OCI-LY3 (cell line): ENCODE measurements at regions not wholly inside any gene's neighbourhood (a gene's known extent, or its start where the extent isn't known, plus 50 kb on each side); places are given as distances from the start of the nearest gene placed in this dataset.

Experiments used
- H2AFZ ChIP-seq: fragments of 200-600, 300-600 bp; shearing (Covaris generic); 2 replicates; pipeline ENCODE4 v1.6.0; 2014; ENCODE audit warnings: antibody characterized with exemption, low read depth, low read length
- H3K27ac ChIP-seq: fragments of 200-600, 300-600 bp; sonication (generic); 2 replicates; pipeline ENCODE4 v1.5.1; 2014; ENCODE audit warnings: mild to moderate bottlenecking, low read length, moderate library complexity, mixed read lengths
- H3K27me3 ChIP-seq: fragments of 200-600, 300-600 bp; sonication (generic); 2 replicates; pipeline ENCODE4 v1.6.1; 2014; ENCODE audit warnings: low read depth, low read length, mixed read lengths
- H3K36me3 ChIP-seq: fragments of 200-600, 300-600 bp; sonication (generic); replicated peaks from 2 replicates; pipeline ENCODE3; 2014; ENCODE audit warnings: low read depth, low read length, mixed read lengths
- H3K4me1 ChIP-seq: fragments of 300-600, 200-600 bp; sonication (generic); 2 replicates; pipeline ENCODE4 v1.6.1; 2014; ENCODE audit warnings: low read length, mixed read lengths
- H3K4me2 ChIP-seq: fragments of 200-600, 300-600 bp; sonication (generic); 2 replicates; pipeline ENCODE4 v1.6.1; 2014; ENCODE audit warnings: low read length, mixed read lengths
- H3K4me3 ChIP-seq: fragments of 300-600, 200-600 bp; sonication (generic); 2 replicates; pipeline ENCODE4 v1.5.1; 2014; ENCODE audit warnings: antibody characterized with exemption, mild to moderate bottlenecking, low read length, moderate library complexity
- H3K79me2 ChIP-seq: fragments of 300-600, 200-600 bp; shearing (Covaris generic); 2 replicates; pipeline ENCODE4 v1.6.1; 2014; ENCODE audit warnings: mild to moderate bottlenecking, low read length, mixed read lengths
- H3K9ac ChIP-seq: fragments of 300-600, 200-600 bp; shearing (Covaris generic); 2 replicates; pipeline ENCODE4 v1.6.0; 2014; ENCODE audit warnings: mild to moderate bottlenecking, low read length, moderate library complexity
- H3K9me3 ChIP-seq: fragments of 200-600, 300-600 bp; shearing (Covaris generic); 2 replicates; pipeline ENCODE4 v1.6.1; 2014; ENCODE audit warnings: low read length, mixed read lengths; ENCODE audit not compliant: insufficient read depth
- H4K20me1 ChIP-seq: fragments of 200-600, 300-600 bp; sonication (generic); 2 replicates; pipeline ENCODE4 v1.6.1; 2016; ENCODE audit warnings: low read length, mixed read lengths; ENCODE audit not compliant: insufficient read depth
- EZH2phosphoT487 ChIP-seq: fragments of 200-600 bp; shearing (Covaris generic); IDR thresholded peaks from 2 replicates; pipeline ENCODE4 v1.6.1; 2018; ENCODE audit warnings: antibody characterized with exemption, mixed run types, low read depth
- TF ChIP-seq, protein P1 (sequence below): fragments of 200-600, 300-600 bp; sonication (generic); IDR thresholded peaks from 2 replicates; pipeline ENCODE4 v1.5.1; 2014; ENCODE audit warnings: antibody characterized with exemption, low read length, low read depth

DNA sequence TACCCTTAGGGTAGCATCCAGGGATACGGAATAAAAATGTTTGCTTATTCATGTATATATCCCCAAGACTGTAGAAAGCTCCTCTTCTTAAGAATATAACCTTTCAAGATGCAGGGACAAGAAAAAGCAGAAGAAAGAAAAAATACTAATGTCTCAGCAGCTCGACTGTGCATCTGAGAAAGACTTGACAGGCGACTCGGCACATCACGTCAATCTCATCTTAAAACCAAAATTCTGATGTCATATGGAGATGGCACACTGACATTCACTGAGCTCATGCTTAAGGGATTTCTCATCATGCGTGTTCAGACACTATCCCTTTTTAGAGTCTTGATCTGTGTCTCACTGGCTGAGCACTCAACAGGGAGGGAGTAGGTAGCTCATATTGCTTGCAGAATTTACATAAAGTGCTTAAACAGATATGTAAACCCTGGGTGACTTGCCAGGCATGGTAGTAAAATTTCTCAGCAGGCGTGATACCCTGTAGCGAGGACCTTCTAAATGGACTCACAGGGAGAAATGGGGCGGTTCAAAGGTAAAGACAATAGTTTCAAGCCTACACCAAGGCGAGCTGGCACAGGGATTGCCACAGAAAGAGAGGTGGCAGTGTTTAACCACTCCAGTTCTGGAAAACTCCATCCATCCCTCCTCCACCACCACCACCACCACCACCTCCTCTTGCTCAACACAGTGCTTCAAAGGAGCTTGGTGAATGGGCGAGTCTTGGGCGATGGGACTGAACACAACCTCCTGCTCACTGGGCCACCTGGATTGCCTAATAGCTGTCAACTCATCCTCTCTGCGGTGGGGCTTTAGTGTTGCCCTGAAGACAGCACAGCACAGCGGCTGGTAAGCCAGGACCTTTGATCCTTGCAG lies 330.5 kb downstream of the TFAP2A start:
- H3K4me2 ChIP-seq: no peak overlapping the region
- H3K4me3 ChIP-seq: no peak overlapping the region
- no peaks in the 10 kb centered on the region for H3K36me3 ChIP-seq
- H3K27ac ChIP-seq: no peak overlapping the region
- no peak overlapping the region for H2AFZ ChIP-seq
- no peaks in the 10 kb centered on the region for H3K9me3 ChIP-seq
- no peaks in the 10 kb centered on the region for H3K27me3 ChIP-seq
- TF ChIP-seq, protein P1, sequence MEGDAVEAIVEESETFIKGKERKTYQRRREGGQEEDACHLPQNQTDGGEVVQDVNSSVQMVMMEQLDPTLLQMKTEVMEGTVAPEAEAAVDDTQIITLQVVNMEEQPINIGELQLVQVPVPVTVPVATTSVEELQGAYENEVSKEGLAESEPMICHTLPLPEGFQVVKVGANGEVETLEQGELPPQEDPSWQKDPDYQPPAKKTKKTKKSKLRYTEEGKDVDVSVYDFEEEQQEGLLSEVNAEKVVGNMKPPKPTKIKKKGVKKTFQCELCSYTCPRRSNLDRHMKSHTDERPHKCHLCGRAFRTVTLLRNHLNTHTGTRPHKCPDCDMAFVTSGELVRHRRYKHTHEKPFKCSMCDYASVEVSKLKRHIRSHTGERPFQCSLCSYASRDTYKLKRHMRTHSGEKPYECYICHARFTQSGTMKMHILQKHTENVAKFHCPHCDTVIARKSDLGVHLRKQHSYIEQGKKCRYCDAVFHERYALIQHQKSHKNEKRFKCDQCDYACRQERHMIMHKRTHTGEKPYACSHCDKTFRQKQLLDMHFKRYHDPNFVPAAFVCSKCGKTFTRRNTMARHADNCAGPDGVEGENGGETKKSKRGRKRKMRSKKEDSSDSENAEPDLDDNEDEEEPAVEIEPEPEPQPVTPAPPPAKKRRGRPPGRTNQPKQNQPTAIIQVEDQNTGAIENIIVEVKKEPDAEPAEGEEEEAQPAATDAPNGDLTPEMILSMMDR: no peak
- no peak for TF ChIP-seq EZH2phosphoT487
- H3K4me1 ChIP-seq: peaks cover 7% of the 10 kb centered on the region; the same call in 1 of the 2 replicates
- no peaks in the 10 kb centered on the region for H3K79me2 ChIP-seq
- H3K9ac ChIP-seq: no peak overlapping the region
- H4K20me1 ChIP-seq: no peaks in the 10 kb centered on the region

DNA sequence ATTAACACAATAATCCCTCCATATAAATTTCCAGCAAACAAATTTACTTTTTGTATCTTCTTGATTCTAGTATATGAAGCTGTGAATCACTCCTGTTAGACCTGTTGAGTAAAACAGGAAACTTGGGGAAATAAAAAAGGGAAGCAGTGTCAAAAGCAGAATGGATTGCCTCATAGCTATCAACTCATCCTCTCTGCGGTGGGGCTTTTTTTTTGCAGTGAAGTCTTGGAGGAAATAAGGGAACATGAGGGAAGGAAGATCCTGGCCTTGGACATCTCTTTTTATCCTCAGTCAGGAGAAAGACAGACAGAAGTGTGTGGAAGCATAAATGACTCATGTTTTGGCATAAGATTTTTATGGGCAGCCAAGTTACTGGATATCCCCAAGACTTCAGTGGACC lies 332.5 kb downstream of the TFAP2A start:
- H3K79me2 ChIP-seq: no peaks in the 10 kb centered on the region
- H2AFZ ChIP-seq: no peak overlapping the region
- no peaks in the 10 kb centered on the region for H3K9me3 ChIP-seq
- H3K4me1 ChIP-seq: peaks cover 7% of the 10 kb centered on the region; the same call in 1 of the 2 replicates
- no peaks in the 10 kb centered on the region for H4K20me1 ChIP-seq
- no peaks in the 10 kb centered on the region for H3K27me3 ChIP-seq
- no peak for TF ChIP-seq EZH2phosphoT487
- TF ChIP-seq, protein P1: no peak
- no peak overlapping the region for H3K27ac ChIP-seq
- no peaks in the 10 kb centered on the region for H3K36me3 ChIP-seq
- no peak overlapping the region for H3K4me3 ChIP-seq
- H3K4me2 ChIP-seq: 0 out of 2 replicates have a peak overlapping the region, but pooled peaks have one; percentile 12
- H3K9ac ChIP-seq: no peak overlapping the region

DNA sequence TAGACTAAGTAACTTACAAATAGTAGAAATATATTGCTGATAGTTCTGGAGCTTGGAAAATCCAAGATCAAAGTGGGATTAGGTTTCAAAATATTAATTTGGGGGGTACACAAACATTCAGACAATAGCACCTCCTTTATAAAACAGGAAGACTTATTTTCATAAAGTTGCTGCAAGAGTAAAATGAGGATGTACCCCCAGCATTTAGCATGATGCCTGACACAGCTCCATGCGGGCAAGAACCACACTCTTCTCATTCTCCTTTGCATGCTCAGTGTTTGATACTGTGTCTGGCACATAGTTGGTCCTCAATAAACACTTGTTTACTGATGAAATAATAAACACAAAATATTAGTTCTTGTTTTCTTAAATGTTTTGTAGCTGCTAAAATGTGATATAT lies 332.9 kb downstream of the TFAP2A start:
- H3K4me2 ChIP-seq: no peak overlapping the region
- H3K4me3 ChIP-seq: no peak overlapping the region
- no peak overlapping the region for H3K27ac ChIP-seq
- no peaks in the 10 kb centered on the region for H3K27me3 ChIP-seq
- TF ChIP-seq, protein P1: no peak
- H3K36me3 ChIP-seq: no peaks in the 10 kb centered on the region
- no peaks in the 10 kb centered on the region for H3K9me3 ChIP-seq
- H3K9ac ChIP-seq: no peak overlapping the region
- H3K79me2 ChIP-seq: no peaks in the 10 kb centered on the region
- no peak overlapping the region for H2AFZ ChIP-seq
- no peaks in the 10 kb centered on the region for H4K20me1 ChIP-seq
- peaks cover 7% of the 10 kb centered on the region; the same call in 1 of the 2 replicates for H3K4me1 ChIP-seq

DNA sequence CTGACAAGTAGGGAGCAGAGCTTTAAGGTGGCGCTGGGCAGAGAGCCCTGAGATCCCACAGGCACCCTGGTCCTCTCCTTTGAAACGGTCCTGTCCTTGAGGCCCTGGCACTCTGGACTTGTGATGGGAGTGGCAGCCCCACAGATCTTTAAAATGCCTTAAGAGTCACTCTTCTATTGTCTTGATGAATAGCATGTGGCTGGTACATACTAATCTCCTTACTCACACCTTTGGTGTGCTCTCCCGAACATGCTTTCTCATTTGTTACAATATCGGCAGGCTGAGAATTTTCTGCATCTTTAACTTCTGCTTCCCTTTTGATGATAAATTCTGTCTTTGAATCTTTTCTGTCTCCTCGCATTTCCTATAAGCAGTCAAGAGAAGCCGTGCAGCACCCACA lies 333.8 kb downstream of the TFAP2A start:
- Histone ChIP-seq H3K4me1 (peaks cover 7% of the 10 kb centered on the region; the same call in 1 of the 2 replicates), H3K4me2 (no peak overlapping the region)

More for the DNA sequence above, 333.8 kb downstream of the TFAP2A start:
- no peaks in the 10 kb centered on the region for H3K27me3 ChIP-seq
- no peaks in the 10 kb centered on the region for H3K9me3 ChIP-seq
- no peak overlapping the region for H3K4me3 ChIP-seq
- no peaks in the 10 kb centered on the region for H3K36me3 ChIP-seq
- no peak overlapping the region for H3K27ac ChIP-seq
- H4K20me1 ChIP-seq: no peaks in the 10 kb centered on the region
- no peaks in the 10 kb centered on the region for H3K79me2 ChIP-seq
- no peak overlapping the region for H3K9ac ChIP-seq
- TF ChIP-seq, protein P1: no peak
- H2AFZ ChIP-seq: no peak overlapping the region
